GM12891 (cell line): ENCODE measurements at regions not wholly inside any gene's neighbourhood (a gene's known extent, or its start where the extent isn't known, plus 50 kb on each side); places are given as distances from the start of the nearest gene placed in this dataset.
A peak's percentile ranks its signal among the peaks of the same experiment; 100 is the strongest.

Source experiments
- DNase-seq: peaks from one replicate; pipeline ENCODE4 v3.0.0; 2011; ENCODE audit warnings: low spot score; ENCODE audit not compliant: insufficient read length
- FAIRE-seq: peaks from 2 replicates; lab custom pipeline; 2011; peaks lifted over from hg19 to GRCh38; lab: Jason Lieb, UNC
- PAX5 ChIP-seq: IDR thresholded peaks from 2 replicates; pipeline ENCODE4 v1.6.1; 2011; ENCODE audit warnings: low read length, moderate library complexity, mild to moderate bottlenecking; ENCODE audit not compliant: insufficient read depth, severe bottlenecking
- POLR2A ChIP-seq: IDR thresholded peaks from 2 replicates; pipeline ENCODE4 v1.6.1; 2011; ENCODE audit warnings: low read depth, low read length, control low read depth
- POLR2AphosphoS5 ChIP-seq: IDR thresholded peaks from 2 replicates; pipeline ENCODE4 v1.6.1; 2011; ENCODE audit warnings: low read depth, low read length, control low read depth
- POU2F2 ChIP-seq: IDR thresholded peaks from 2 replicates; pipeline ENCODE4 v1.6.1; 2011; ENCODE audit warnings: low read depth, mild to moderate bottlenecking, control low read depth, low read length, moderate library complexity
- SPI1 ChIP-seq: IDR thresholded peaks from 2 replicates; pipeline ENCODE4 v1.6.1; 2011; ENCODE audit warnings: low read depth, low read length, control low read depth
- TAF1 ChIP-seq: IDR thresholded peaks from 2 replicates; pipeline ENCODE4 v1.6.1; 2011; ENCODE audit warnings: low read depth, low read length, control low read depth

DNA sequence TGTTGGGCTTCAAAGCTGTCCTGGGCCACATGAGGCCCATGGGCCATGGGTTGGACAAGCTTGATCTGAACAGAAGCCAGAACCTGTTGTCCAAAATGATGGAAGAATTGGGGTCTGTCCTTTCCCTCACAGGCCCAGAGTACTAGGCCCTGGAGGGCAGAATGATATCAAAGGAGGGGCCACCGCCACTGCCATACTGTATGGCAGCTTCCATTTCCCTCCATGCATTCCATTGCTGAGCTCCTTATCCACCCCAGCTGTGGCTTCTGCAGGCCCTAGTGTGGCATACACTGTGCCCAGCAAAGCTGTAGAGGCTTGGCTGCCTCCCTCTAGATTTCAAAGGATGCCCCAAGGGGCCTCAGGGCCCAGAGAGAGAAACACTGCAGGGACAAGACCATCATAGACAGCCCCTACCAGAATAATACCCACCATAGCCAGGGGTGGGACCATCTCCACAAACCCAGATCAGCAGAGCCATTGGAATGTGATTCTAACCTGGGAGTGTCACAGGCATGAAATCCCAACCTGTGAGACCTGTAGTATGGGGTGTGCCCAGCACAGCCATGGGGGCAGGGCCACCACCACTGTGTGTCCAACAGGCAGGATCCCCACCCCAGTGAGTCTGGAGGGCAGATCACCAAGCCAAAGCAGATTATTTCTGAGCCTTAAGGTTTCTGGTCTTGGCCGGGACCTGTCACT is 61.4 kb upstream of the BEGAIN start:
- DNase-seq: no peak
- TF ChIP-seq POLR2AphosphoS5: no peak
- TF ChIP-seq POLR2A: no peak
- TF ChIP-seq SPI1: no peak
- TF ChIP-seq PAX5: no peak
- no peak for TF ChIP-seq POU2F2
- no peak for TF ChIP-seq TAF1
- no peak for FAIRE-seq

DNA sequence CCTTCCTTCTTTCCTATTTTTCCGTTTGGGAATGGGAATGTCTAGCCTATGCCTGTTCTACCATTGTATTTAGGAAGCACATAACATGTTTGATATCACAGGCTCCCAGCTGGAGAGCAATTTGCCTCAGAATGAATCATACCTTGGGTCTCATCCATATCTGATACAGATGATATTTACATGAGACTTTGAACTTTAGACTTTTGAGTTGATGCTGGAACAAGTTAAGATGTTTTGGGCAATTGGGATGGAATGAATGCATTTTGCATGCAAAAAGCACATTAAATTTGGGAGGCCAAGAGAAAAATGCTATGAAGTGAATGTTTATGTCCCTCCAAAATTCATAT is 61.9 kb upstream of the BEGAIN start:
- TF ChIP-seq PAX5 (no peak), TAF1 (no peak), POLR2A (no peak), SPI1 (no peak), POLR2AphosphoS5 (no peak), POU2F2 (no peak)
- DNase-seq: no peak
- no peak for FAIRE-seq

DNA sequence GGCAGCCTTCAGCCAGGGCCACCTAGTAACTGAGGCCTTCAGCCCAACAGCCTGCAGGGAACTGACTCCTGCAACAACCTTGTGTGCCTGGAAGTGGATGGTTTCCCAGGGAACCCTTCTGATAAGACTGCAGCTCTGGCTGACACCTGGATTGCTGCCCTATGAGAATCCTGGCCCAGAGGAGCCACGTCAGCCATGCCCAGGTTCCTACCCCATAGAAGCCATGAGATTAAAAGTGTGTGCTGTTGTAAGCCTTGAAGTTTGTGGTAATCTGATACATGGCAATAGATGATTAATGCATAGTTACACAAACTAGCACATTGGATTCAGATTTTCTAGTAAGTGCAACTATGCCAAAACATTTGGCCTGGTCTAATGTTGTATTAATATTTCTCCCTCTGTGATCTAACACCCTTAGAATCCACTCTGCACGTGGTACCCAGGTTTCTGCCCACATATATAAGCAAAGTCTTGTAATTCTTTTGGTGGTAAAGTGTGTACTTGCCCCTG is 64.8 kb upstream of the BEGAIN start:
- TF ChIP-seq PAX5 (no peak), POU2F2 (no peak), TAF1 (no peak), POLR2A (no peak)
- no peak for FAIRE-seq
- DNase-seq: no peak

DNA sequence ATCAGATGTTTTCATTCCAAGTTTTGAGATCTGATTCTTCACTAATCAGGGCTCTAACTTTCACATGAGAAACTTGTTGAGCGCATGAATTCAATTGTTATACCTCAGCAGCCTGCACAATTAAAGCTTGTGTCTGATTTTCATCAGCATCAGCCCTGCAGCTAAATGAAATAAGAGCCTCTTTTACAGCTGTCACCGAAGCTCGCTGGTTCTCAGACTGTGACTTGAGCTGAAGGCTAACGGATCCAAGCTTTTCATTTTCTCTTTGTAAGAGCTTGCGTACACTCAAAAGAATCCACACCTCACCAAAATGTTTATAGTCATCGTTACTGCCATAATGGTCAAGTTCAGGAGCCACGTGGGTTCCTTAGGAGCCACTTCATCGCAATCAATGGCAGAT is 65.5 kb upstream of the BEGAIN start:
- TF ChIP-seq SPI1: no peak
- FAIRE-seq: no peak
- no peak for DNase-seq

DNA sequence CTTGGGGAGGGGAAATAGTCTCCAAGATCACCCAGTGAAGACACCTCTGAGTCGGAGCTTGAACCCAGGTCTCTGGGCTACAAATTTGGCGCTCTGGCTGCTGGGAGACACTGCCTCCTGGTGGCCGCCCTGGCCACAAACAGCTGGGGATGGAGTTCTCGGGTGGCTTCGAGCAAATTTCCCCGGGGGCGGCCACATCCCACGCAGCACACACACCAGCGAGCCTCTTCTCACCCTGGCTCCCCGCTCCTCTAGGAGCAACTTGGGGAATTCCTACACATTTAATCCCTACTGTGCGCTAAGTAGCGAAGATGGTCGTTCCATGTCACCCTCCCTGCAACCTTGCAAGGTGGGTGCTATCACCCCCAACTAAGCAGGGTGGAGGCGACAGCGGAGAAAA is 66.2 kb upstream of the BEGAIN start:
- FAIRE-seq: no peak
- TF ChIP-seq SPI1 (no peak), POLR2A (no peak), POLR2AphosphoS5 (no peak), POU2F2 (no peak), TAF1 (no peak), PAX5 (no peak)
- DNase-seq: no peak

DNA sequence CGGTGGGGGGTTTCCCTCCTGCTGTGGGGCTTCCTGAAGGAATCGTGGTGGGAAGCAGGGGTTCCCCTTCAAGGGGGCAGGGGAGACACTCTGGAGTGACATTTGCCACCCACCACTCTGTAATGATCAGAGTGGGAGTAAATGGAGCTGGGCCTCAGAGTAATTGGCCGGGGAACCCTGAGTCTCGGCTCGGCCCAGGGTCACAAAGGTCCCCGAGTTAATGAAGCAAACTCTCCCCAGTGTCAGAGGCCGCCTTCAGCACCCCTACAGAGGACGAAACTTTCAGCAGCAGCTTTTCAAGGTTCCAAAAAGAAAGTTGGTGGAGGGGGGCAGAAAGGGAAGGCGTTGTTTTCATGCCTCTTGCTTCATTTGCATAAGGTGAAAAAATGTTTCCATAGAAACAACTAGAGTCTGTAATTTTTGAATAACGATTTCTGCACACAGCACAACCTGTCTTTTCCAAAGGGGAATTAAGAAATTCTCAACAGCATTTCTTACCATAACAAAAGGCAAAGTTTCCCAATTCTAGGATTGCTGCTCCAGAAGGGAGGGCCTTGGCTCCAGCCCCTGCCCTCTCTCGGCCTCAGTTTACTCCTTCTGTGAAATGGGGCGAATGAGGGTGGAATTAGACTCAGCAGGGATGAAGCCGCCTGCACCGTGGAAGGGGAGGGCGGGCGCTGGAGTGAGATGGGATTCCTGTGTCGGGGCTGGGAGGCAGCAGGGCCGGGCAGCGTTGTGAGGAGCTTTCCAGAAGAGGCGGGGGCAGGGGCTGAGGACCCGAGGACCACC is 67.0 kb upstream of the BEGAIN start:
- no peak for FAIRE-seq
- no peak for DNase-seq
- TF ChIP-seq TAF1 (no peak), SPI1 (no peak)

DNA sequence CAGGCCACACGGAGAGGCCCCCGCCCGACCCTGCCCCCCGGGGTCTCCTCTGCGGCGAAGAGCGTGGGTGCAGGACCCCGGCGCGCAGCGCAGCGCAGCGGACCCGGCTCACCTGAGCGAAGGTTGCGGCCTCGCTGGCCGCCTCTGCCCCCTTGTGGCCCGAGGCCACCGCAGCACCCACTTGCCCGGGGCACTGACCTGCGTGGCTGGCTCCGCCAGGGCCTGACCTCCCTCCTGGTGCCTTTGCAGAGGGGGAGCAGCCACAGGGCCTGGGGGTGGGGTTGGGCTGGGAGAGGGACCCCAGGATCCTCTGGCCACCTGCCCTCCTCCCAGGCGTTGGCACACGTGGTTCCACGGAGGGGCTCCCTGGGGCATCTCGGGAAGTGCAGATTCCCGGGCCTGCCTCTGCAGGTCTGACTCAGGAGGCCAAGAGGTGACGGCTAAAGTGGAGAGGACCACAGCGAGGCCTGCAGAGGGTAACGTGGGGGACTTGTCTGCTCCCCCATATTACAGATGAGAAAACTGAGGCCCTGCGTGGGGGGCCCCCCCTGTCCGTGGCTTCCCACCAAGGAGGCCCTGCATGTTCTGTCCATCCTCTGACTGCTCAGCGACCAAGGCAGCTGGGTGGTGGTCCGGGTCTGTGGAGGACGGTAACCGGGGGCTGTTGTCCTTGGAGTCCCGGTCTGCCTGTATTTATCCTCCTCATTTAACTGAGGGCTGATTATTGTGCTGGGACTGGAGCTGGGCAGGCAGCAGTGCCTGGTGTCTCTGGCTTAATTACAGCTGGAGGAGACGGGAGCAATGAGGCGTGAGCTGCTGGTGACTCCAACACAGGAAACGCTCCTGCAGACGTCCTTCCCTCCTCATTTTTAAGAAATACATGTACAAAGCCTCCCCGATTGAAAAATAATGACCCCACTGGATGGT is 67.9 kb upstream of the BEGAIN start:
- TF ChIP-seq POLR2A: no peak
- no peak for TF ChIP-seq POU2F2
- no peak for TF ChIP-seq PAX5
- no peak for TF ChIP-seq TAF1
- TF ChIP-seq POLR2AphosphoS5: no peak
- TF ChIP-seq SPI1: no peak
- DNase-seq (peak; percentile 74), FAIRE-seq (no peak)

DNA sequence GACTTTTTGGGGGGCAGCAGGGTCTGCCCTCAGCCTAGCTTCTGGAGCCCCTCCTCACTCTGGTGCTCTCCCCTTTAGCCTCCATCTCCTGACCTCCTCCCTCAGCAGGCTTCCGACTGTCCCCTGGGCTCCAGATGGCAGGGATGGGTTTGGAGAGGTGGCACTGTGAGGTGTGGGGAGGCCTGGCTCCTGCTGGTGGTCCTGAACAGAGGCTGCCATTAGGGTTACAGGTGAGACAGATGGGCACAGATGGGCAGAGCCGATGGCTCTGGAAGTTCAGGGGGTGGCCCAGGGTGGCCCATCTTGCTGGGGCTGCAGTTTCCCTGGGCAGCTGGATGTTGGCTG is 68.5 kb upstream of the BEGAIN start:
- TF ChIP-seq POU2F2: no peak
- no peak for TF ChIP-seq TAF1
- TF ChIP-seq PAX5: no peak
- no peak for TF ChIP-seq POLR2AphosphoS5
- no peak for TF ChIP-seq SPI1
- TF ChIP-seq POLR2A: no peak
- FAIRE-seq (no peak), DNase-seq (no peak)

DNA sequence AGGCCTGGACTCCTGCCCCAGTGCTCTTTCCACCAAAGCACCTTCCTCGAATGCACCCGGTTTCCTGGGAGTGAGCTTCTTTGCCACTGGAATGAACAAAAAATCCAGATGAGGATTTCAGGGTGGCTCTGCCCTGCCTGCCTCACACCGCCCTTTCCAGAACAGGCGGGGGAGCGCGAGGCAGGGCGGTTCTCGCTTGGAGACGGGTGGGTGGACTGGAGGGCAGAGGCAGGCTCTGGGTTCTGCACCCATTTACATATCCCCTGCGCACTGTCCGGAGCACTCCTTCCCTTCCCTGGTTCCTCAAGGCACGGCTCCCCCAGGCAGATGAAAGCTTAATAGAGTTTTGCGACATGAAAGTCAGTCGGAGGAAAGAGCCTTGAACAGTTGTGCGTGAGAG is 69.7 kb upstream of the DLK1 start:
- TF ChIP-seq TAF1: no peak
- TF ChIP-seq POLR2AphosphoS5: no peak
- no peak for TF ChIP-seq POLR2A
- DNase-seq (no peak), FAIRE-seq (no peak)

DNA sequence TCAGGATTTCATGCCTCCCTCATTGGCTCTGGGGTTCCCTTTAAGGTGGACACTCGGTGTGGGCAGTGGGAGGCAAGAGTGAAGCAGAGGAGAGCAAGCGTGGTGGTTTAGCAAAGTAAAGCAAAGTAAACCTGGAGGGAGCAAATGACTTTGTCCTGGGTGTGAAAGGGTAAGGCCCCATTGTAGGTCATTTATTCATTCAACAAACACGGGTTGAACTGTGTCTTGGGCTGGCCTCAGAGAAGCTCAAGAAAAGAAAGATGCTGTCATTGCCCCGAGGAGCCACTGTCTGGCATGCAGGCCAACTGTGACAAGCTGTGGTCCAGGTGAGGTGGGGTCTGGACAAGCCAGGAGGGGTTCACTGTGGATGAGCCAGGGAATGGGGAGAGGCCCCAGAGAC is 68.9 kb upstream of the DLK1 start:
- TF ChIP-seq TAF1 (no peak), POLR2AphosphoS5 (no peak), PAX5 (no peak), POLR2A (no peak), SPI1 (no peak), POU2F2 (no peak)
- FAIRE-seq: no peak
- DNase-seq: no peak
